HG02973 (cell line): ENCODE measurements at regions not wholly inside any gene's neighbourhood (a gene's known extent, or its start where the extent isn't known, plus 50 kb on each side); places are given as distances from the start of the nearest gene placed in this dataset.

Source experiments
- ATAC-seq: cut with Tn5 transposase; IDR thresholded peaks from one replicate; pipeline ENCODE4 v1.9.1; 2021; ENCODE audit warnings: moderate library complexity; ENCODE audit not compliant: unreplicated experiment

DNA sequence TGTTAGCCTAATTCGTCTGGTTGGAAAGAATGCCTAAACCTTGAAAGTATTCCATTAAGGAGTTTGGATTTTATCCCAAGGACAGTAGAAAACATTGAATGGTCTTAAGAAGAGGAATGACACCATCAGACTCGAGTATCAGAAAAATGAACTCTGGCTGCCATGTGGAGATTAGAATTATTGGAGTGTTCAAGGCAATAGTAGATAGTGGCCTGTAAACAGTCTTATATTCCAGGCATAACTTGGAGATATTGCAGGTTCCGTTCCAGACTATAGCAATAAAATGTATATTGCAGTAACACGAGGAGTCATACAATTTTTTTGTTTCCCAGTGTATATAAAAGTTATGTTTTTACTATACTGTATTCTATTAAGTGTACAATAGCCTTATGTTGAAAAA, 130.9 kb downstream of the GDAP2 start:
- ATAC-seq = no peak

DNA sequence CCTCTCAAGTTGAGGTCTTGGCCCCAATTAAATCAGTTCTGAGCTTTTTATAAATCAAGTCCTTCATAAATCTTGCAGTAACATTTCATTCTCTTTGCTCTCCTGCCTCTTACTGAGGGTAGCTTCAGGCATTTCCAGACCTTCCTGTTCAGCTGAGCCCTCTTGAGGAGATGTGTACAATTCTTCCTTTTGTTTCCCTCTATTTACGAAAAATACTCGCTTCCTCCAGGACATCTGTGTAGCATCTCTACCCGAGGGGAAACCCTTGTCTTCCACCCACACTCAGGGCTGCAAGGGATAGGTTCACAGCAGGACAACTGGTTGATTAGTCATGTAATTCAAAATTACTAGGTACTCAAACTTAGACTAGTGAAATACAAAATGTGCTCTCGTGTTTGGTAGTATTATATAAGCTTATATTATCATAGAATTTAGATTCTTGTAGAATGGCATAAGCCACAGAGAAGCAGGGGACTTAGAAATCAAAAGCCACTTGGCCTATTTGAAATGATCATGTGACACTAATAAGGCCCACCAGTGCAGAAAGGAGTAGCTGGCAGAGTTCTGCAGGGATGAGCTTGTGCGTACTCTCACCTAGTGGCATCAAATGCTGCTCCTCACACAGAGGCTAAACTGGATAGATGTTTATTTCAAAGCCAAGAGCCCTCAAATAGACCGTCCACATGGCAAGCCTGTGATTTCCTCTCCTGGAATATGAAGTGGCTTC, 126.7 kb downstream of the GDAP2 start:
- ATAC-seq = no peak

DNA sequence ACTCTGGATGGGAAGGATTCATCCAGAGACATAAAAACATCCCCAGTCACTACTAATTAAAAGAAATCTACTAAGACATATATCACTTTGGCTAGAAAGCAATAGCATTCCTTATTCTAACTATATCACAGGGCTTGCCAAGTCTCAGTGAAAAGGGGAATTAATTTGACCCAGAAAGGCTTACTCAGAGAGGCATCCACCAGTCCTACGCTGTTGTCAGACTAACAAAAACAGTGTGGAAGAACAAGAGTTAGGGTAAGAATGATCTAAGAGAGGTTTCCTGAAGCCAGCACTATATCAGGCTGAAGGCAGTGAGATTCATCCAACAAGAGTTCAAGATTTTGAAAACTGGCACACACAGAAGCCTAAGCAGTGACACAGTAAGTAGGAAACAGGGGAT, 126.1 kb downstream of the GDAP2 start:
- ATAC-seq = no peak

DNA sequence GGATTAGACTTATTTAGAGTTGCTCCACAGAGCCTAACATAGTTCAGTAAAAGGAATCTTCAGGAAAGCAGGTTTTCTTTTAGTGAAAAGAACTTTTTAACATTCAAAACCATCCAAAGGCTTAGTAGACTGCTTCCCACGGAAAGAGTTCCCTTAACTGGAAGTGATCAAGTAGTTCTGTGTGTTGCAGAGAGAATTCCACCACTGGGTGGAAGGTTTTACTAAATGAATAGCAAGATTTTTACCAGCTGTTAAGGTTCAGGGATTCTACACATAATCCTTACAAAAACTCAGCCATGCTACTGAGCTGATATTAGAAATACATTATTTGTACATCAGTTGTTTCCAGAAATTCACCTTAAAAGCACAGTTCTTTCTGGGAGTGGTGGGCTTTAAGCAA, 119.7 kb downstream of the GDAP2 start:
- ATAC-seq = no peak

DNA sequence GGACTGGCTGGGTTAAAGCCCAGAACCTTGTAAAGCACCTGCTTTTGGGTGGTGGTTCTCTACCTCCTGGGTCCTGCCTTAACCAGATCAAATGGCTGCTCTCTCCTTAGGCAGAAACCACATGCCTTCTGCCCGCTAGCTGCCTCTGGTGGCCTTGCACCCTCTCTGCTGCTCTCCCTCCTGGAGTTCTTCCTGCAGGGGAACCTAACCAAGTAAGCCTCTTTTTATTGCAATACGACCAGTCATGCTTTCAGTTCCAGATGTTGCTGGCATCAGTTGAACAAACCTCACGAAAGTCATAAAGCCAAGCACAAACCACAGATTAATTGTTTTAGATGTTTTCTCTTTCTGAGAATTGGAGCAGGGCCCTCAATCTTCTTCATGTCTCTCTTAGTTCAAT, 118.9 kb downstream of the GDAP2 start:
- ATAC-seq = no peak

DNA sequence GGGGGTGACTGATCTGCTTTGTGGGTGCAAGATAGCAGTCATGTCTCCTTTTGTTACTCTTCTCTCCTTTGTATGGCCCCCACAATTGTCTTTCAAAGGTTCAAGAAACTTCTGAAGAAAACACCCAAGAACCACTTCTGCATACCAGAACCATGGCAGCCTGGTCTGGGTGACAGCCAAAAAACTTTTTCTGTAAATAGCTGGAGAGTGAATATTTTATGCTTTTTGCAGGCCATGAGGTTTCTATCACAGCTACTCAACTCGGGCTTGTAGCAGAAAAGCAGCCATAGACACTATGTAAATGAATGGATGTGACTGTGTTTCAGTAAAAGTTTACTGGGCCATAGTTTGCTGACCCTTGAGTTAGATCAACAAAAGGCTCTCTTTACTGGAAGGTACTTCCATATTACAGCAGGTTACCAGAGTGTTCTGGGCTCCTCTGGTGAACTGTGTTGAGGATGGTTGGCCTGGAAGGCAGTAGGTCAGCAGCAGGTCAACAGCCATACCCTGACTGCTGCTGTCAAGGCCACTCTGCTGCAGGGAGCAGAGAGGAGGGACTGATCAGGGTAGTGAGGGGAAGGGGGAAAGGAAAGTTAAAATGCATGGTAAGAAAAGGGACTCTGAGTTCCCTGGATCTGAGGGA, 116.4 kb downstream of the GDAP2 start:
- no peak for ATAC-seq
